Esophagus muscularis mucosa (tissue), 4 donors: ENCODE measurements at regions not wholly inside any gene's neighbourhood (a gene's known extent, or its start where the extent isn't known, plus 50 kb on each side); places are given as distances from the start of the nearest gene placed in this dataset.

Source experiments
- DNase-seq: peaks from one replicate; pipeline ENCODE4 v3.0.0-alpha.2; 2017; ENCODE audit errors: extremely low spot score
- H3K27ac ChIP-seq, 4 donors: fragments of 200-600 bp; sonication (generic); replicated peaks in 1 of 4; 1 replicate in 3 of 4; 2 replicates in 1 of 4; pipeline ENCODE4 v1.5.1; 2016 to 2019; ENCODE audit warnings: mild to moderate bottlenecking in 1 of 4
- H3K27me3 ChIP-seq, 4 donors: fragments of 200-600 bp; sonication (generic); one replicate each; pipeline versions ENCODE4 v1.5.1 to v1.6.0; 2016 to 2019
- H3K36me3 ChIP-seq, 4 donors: fragments of 200-600 bp; sonication (generic); one replicate each; pipeline ENCODE4 v1.5.1; 2016 to 2019
- H3K4me1 ChIP-seq, 4 donors: fragments of 200-600 bp; sonication (generic); one replicate each; pipeline ENCODE4 v1.5.1; 2016 to 2019
- H3K4me3 ChIP-seq, 4 donors: fragments of 200-600 bp; sonication (generic); 1 replicate in 2 of 4; 2 replicates in 2 of 4; pipeline ENCODE4 v1.5.1; 2016 to 2019; ENCODE audit warnings: mild to moderate bottlenecking in 4 of 4, moderate library complexity in 1 of 4
- H3K9me3 ChIP-seq, 4 donors: fragments of 200-600 bp; sonication (generic); 1 replicate in 3 of 4; 2 replicates in 1 of 4; pipeline ENCODE4 v1.5.1; 2016 to 2019
- EP300 ChIP-seq: sonication (generic); formaldehyde crosslinking; IDR thresholded peaks from one replicate; pipeline ENCODE4 v1.6.1; 2017; ENCODE audit warnings: antibody characterized with exemption
- POLR2A ChIP-seq: fragments of 450-650 bp; IDR thresholded peaks from one replicate; pipeline ENCODE4 v1.6.1; 2017; ENCODE audit warnings: antibody characterized with exemption, moderate library complexity, mild to moderate bottlenecking, low read depth
- POLR2AphosphoS5 ChIP-seq, 2 donors: sonication (generic); formaldehyde crosslinking; IDR thresholded peaks; one replicate each; pipeline ENCODE4 v1.6.1; 2017; ENCODE audit warnings: antibody characterized with exemption in 2 of 2
- WGBS: methylation state at CpG from one replicate; pipeline ENCODE4 v1.1.5; 2018; 5-methylcytosine and 5-hydroxymethylcytosine counted together
- intact Hi-C: fragments of 100-400 bp; cut with DNase I; formaldehyde crosslinking; loops from one replicate; pipeline ENCODE4 v1.15.1; 2023
- TF ChIP-seq, protein P1 (sequence below), 3 experiments: fragments of 200-600 bp in 2 of 3; fragments of 450-650 bp in 1 of 3; sonication (generic) in 2 of 3; IDR thresholded peaks; one replicate each; pipeline ENCODE4 v1.5.1; 2017 to 2019; ENCODE audit warnings: antibody characterized with exemption in 3 of 3, mild to moderate bottlenecking in 2 of 3, moderate library complexity in 1 of 3

GRCh38 chr5:168066536-168067208, 224.8 kb upstream of the WWC1 start:
- no peak for DNase-seq
- WGBS = 90% methylated on average over 5 of the region's 5 CpGs
- TF ChIP-seq, protein P1, sequence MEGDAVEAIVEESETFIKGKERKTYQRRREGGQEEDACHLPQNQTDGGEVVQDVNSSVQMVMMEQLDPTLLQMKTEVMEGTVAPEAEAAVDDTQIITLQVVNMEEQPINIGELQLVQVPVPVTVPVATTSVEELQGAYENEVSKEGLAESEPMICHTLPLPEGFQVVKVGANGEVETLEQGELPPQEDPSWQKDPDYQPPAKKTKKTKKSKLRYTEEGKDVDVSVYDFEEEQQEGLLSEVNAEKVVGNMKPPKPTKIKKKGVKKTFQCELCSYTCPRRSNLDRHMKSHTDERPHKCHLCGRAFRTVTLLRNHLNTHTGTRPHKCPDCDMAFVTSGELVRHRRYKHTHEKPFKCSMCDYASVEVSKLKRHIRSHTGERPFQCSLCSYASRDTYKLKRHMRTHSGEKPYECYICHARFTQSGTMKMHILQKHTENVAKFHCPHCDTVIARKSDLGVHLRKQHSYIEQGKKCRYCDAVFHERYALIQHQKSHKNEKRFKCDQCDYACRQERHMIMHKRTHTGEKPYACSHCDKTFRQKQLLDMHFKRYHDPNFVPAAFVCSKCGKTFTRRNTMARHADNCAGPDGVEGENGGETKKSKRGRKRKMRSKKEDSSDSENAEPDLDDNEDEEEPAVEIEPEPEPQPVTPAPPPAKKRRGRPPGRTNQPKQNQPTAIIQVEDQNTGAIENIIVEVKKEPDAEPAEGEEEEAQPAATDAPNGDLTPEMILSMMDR (IDR thresholded peaks at IDR 0.05) = no peak
- TF ChIP-seq EP300 (no peak), POLR2AphosphoS5 (IDR thresholded peaks at IDR 0.05) (no peak), POLR2A (no peak)
- Histone ChIP-seq H3K4me1 (peaks cover 0 to 6% (median 0%) of the 10 kb centered on the region in 4 donors), H3K36me3 (no peaks in the 10 kb centered on the region), H3K4me3 (no peak overlapping the region), H3K9me3 (no peaks in the 10 kb centered on the region), H3K27ac (no peak overlapping the region), H3K27me3 (no peaks in the 10 kb centered on the region)
- intact Hi-C loops = no loop called here

- TF ChIP-seq, protein P1 (IDR thresholded peaks at IDR 0.05) = no peak
- Histone ChIP-seq H3K27me3 (no peaks in the 10 kb centered on the region), H3K4me3 (no peak overlapping the region), H3K36me3 (no peaks in the 10 kb centered on the region), H3K4me1 (peaks cover 0 to 10% (median 0%) of the 10 kb centered on the region in 4 donors), H3K9me3 (no peaks in the 10 kb centered on the region), H3K27ac (no peak overlapping the region)
- DNase-seq = no peak
- 87% methylated on average over 1 of the region's 1 CpG for WGBS
- intact Hi-C loops = no loop called here
Measured at GRCh38 chr5:168070761-168071160, 220.7 kb upstream of the WWC1 start.

DNA sequence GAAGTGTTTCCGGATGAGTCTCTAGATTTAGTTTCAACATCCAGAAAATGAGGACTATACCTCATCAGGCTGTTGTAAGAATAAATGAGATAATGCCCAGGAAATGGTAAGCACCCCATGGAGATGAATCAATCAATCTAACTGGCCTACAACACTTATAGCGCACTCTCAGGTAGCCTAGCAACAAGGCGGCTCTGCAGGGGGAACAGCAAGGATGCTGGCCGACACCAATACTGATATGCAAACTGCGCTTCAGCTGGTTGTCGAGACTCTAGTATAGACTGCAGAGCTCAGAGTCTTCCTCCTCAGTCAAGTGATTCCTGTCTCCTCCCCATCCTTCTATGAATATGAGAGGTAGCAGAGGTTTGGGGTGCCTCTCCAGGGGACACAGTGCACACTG, 218.8 kb upstream of the WWC1 start:
- Histone ChIP-seq H3K4me3 (no peak overlapping the region), H3K4me1 (peaks cover 0 to 10% (median 0%) of the 10 kb centered on the region in 4 donors), H3K9me3 (no peaks in the 10 kb centered on the region), H3K27me3 (no peaks in the 10 kb centered on the region), H3K27ac (no peak overlapping the region), H3K36me3 (no peaks in the 10 kb centered on the region)
- 88% methylated on average over 6 of the region's 6 CpGs for WGBS
- no peak for DNase-seq
- no peak for TF ChIP-seq POLR2AphosphoS5 (IDR thresholded peaks at IDR 0.05)
- no peak for TF ChIP-seq EP300
- TF ChIP-seq, protein P1 (IDR thresholded peaks at IDR 0.05) = no peak
- intact Hi-C loops = no loop called here

GRCh38 chr5:168073311-168073710, 218.1 kb upstream of the WWC1 start:
- intact Hi-C loops = no loop called here
- Histone ChIP-seq H3K27me3 (no peaks in the 10 kb centered on the region), H3K9me3 (no peaks in the 10 kb centered on the region), H3K4me1 (peaks cover 0 to 10% (median 0%) of the 10 kb centered on the region in 4 donors), H3K4me3 (no peak overlapping the region), H3K36me3 (no peaks in the 10 kb centered on the region), H3K27ac (no peak overlapping the region)
- TF ChIP-seq EP300 (no peak), POLR2A (no peak), POLR2AphosphoS5 (IDR thresholded peaks at IDR 0.05) (no peak)
- TF ChIP-seq, protein P1 (IDR thresholded peaks at IDR 0.05) = no peak
- 93% methylated on average over 5 of the region's 5 CpGs for WGBS
- DNase-seq = no peak
